Central memory CD8-positive, alpha-beta T cell (primary cell): ENCODE measurements at regions not wholly inside any gene's neighbourhood (a gene's known extent, or its start where the extent isn't known, plus 50 kb on each side); places are given as distances from the start of the nearest gene placed in this dataset.

Source experiments
- ATAC-seq: fragments of 150-1000 bp; cut with Tn5 transposase; replicated peaks from 2 replicates; pipeline ENCODE4 v1.10.0; 2022; ENCODE audit warnings: mild to moderate bottlenecking, moderate FRiP score, moderate number of reproducible peaks; ENCODE audit not compliant: poor library complexity, severe bottlenecking; ENCODE audit errors: extremely low read depth
- DNase-seq, 2 donors: peaks; one replicate each; pipeline ENCODE4 v3.0.0; 2021; ENCODE audit warnings: low spot score in 2 of 2
- H3K27ac Mint-ChIP-seq: one replicate; pipeline ENCODE4 v1.8.0; 2022; ENCODE audit warnings: low read depth, mild to moderate bottlenecking, moderate library complexity, mixed read lengths
- H3K27me3 Mint-ChIP-seq: one replicate; pipeline ENCODE4 v1.8.0; 2022; ENCODE audit warnings: mixed read lengths
- H3K36me3 Mint-ChIP-seq: one replicate; pipeline ENCODE4 v1.8.0; 2022; ENCODE audit warnings: mild to moderate bottlenecking, moderate library complexity, mixed read lengths; ENCODE audit not compliant: insufficient read depth
- H3K4me1 Mint-ChIP-seq: one replicate; pipeline ENCODE4 v1.8.0; 2022; ENCODE audit warnings: mixed read lengths
- H3K4me3 Mint-ChIP-seq: one replicate; pipeline ENCODE4 v1.8.0; 2022; ENCODE audit warnings: mild to moderate bottlenecking, moderate library complexity, mixed read lengths
- H3K9me3 Mint-ChIP-seq: one replicate; pipeline ENCODE4 v1.8.0; 2022; ENCODE audit warnings: mixed read lengths

- Mint-ChIP-seq H3K4me1 (peaks cover 45% of the 10 kb centered on the region), H3K27ac (peak overlapping the region; percentile 88), H3K9me3 (no peaks in the 10 kb centered on the region), H3K36me3 (peaks cover 12% of the 10 kb centered on the region), H3K4me3 (peak overlapping the region; percentile 60), H3K27me3 (no peaks in the 10 kb centered on the region)
- DNase-seq (no peak), ATAC-seq (no peak)
These were observed 222.6 kb downstream of the BCAS1 start for GRCh38 chr20:53847837-53848170.

- H3K27ac Mint-ChIP-seq: peak overlapping the region; percentile 88
- H3K36me3 Mint-ChIP-seq: peaks cover 16% of the 10 kb centered on the region
- no peaks in the 10 kb centered on the region for H3K27me3 Mint-ChIP-seq
- DNase-seq (no peak), ATAC-seq (no peak)
- H3K9me3 Mint-ChIP-seq: no peaks in the 10 kb centered on the region
- H3K4me1 Mint-ChIP-seq: peaks cover 50% of the 10 kb centered on the region
- peak overlapping the region; percentile 60 for H3K4me3 Mint-ChIP-seq
These were observed 223.1 kb downstream of the BCAS1 start for GRCh38 chr20:53847139-53847836.

- peak overlapping the region; percentile 88 for H3K27ac Mint-ChIP-seq
- H3K27me3 Mint-ChIP-seq: no peaks in the 10 kb centered on the region
- H3K36me3 Mint-ChIP-seq: peaks cover 15% of the 10 kb centered on the region
- no peak for ATAC-seq
- peak overlapping the region; percentile 60 for H3K4me3 Mint-ChIP-seq
- no peak for DNase-seq
- peaks cover 56% of the 10 kb centered on the region for H3K4me1 Mint-ChIP-seq
- no peaks in the 10 kb centered on the region for H3K9me3 Mint-ChIP-seq
These were observed 223.8 kb downstream of the BCAS1 start for GRCh38 chr20:53846640-53847039.

DNA sequence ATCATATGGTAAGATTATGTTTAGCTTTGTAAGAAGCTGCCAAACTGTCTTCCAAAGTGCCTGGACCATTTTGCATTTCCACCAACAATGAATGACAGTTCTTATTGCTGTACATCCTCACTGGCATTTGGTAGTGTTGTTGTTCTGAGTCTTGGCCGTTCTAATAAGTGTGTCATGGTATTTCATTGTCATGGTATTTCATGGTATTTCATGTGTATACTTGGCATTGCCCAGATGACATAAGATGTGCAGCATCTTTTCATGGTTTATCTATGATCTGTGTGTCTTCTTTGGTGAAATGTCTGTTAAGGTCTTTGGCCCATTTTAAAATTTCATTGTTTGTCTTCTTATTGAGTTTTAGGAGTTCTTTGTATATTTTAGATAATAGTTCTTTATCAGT, 224.4 kb downstream of the BCAS1 start:
- DNase-seq (no peak), ATAC-seq (no peak)
- Mint-ChIP-seq H3K27me3 (no peaks in the 10 kb centered on the region), H3K27ac (peak overlapping the region; percentile 9), H3K9me3 (no peaks in the 10 kb centered on the region), H3K4me1 (peaks cover 59% of the 10 kb centered on the region), H3K36me3 (peaks cover 15% of the 10 kb centered on the region), H3K4me3 (peak overlapping the region; percentile 60)

DNA sequence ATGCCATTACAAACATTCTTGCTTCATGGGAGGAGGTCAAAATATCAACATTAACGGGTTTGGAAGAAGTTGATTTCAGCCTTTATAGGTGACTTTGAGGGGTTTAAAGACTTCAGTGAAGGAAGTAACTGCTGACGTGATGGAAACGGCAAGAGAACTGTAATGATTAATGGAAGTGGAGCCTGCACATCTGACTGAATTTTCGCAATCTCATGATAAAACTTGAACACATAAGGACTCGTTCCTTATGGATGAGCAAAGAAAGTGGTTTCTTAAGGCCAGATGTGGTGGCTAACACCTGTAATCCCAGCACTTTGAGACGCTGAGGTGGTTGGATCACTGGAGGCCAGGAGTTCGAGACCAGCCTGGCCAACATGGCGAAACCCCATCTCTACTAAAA, 226.1 kb downstream of the BCAS1 start:
- H3K27ac Mint-ChIP-seq: no peak overlapping the region
- no peak overlapping the region for H3K4me3 Mint-ChIP-seq
- H3K36me3 Mint-ChIP-seq: peaks cover 14% of the 10 kb centered on the region
- no peaks in the 10 kb centered on the region for H3K27me3 Mint-ChIP-seq
- H3K9me3 Mint-ChIP-seq: no peaks in the 10 kb centered on the region
- ATAC-seq: no peak
- peaks cover 74% of the 10 kb centered on the region for H3K4me1 Mint-ChIP-seq
- no peak for DNase-seq

GRCh38 chr20:53843645-53844044, 226.7 kb downstream of the BCAS1 start:
- Mint-ChIP-seq H3K9me3 (no peaks in the 10 kb centered on the region), H3K4me3 (no peak overlapping the region), H3K36me3 (peaks cover 16% of the 10 kb centered on the region), H3K27me3 (no peaks in the 10 kb centered on the region), H3K4me1 (peaks cover 77% of the 10 kb centered on the region), H3K27ac (peak overlapping the region; percentile 94)
- no peak for ATAC-seq
- DNase-seq: no peak

- Mint-ChIP-seq H3K4me3 (peak overlapping the region; percentile 63), H3K4me1 (peaks cover 71% of the 10 kb centered on the region), H3K36me3 (peaks cover 14% of the 10 kb centered on the region), H3K9me3 (no peaks in the 10 kb centered on the region), H3K27ac (peak overlapping the region; percentile 94), H3K27me3 (no peaks in the 10 kb centered on the region)
- ATAC-seq (peak; percentile 72), DNase-seq (peak in 1 of 2 donors; percentile 50)
These were observed 227.9 kb downstream of the BCAS1 start for GRCh38 chr20:53842301-53843099.

DNA sequence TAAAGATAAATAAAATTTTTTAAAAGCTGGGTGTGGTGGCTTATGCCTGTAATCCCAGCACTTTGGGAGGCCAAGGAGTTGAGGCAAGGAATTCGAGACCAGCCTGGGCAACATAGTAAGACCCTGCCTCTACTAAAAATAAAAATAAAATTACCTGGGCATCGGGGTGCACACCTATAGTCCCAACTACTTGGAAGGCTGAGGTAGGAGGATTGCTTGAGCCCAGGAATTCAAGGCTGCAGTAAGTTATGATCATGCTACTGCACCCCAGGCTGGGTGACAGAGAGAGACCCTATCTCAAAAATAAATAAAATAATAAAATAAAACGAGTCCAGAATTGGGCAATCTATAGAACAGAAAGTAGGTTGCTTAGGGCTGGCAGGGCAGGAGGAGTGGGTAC, 228.7 kb downstream of the BCAS1 start:
- Mint-ChIP-seq H3K36me3 (peaks cover 14% of the 10 kb centered on the region), H3K4me3 (no peak overlapping the region), H3K4me1 (peaks cover 71% of the 10 kb centered on the region), H3K9me3 (no peaks in the 10 kb centered on the region), H3K27me3 (no peaks in the 10 kb centered on the region), H3K27ac (peak overlapping the region; percentile 94)
- ATAC-seq (no peak), DNase-seq (no peak)

- Mint-ChIP-seq H3K4me3 (no peak overlapping the region), H3K9me3 (no peaks in the 10 kb centered on the region), H3K27ac (peak overlapping the region; percentile 100), H3K27me3 (no peaks in the 10 kb centered on the region), H3K4me1 (peaks cover 64% of the 10 kb centered on the region), H3K36me3 (peaks cover 14% of the 10 kb centered on the region)
- no peak for ATAC-seq
- DNase-seq: no peak
These were observed 229.9 kb downstream of the BCAS1 start for GRCh38 chr20:53840532-53840931.

DNA sequence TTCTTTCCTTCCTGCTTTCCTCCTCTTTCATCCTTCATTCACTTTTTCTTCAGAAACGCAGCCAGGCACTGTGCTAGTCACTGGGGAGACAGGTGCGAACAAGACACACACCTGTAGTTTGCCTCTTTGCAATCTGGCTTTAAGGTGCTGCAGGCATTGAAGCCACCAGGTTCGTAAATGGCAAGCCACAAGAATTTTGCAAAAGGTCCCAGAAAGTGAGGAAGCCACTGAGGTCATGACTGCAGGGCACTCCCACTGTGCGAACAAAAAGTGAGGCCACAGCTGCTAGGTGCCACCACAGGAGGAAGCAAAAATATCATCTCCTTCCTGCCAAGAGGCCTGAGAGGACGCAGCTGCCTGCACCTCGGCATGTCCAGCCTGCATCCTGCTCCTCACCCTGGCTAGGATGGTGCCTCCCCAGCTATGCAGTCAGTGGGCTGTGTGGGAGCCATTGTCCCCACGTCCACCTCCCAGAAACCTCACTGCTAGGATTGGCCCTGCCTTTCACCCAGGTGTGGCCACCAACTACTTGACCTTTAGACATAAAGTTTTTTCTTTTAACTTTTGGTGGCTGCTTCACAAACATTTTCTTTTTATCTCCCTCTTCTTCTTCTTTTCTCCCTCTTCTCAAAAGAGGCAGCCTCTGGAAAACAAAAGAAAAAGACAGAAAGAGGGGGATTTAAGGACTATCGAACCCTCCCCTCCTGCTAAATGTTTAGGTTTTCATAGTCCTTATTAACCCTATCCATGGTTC, 230.8 kb downstream of the BCAS1 start:
- DNase-seq (peak; percentile 40 to 76), ATAC-seq (peak; percentile 47)
- Mint-ChIP-seq H3K9me3 (no peaks in the 10 kb centered on the region), H3K4me1 (peaks cover 66% of the 10 kb centered on the region), H3K27me3 (no peaks in the 10 kb centered on the region), H3K36me3 (peaks cover 18% of the 10 kb centered on the region), H3K27ac (peak overlapping the region; percentile 100), H3K4me3 (peak overlapping the region; percentile 63)

- H3K4me3 Mint-ChIP-seq: no peak overlapping the region
These were observed 232.0 kb downstream of the BCAS1 start for GRCh38 chr20:53838311-53838868.

DNA sequence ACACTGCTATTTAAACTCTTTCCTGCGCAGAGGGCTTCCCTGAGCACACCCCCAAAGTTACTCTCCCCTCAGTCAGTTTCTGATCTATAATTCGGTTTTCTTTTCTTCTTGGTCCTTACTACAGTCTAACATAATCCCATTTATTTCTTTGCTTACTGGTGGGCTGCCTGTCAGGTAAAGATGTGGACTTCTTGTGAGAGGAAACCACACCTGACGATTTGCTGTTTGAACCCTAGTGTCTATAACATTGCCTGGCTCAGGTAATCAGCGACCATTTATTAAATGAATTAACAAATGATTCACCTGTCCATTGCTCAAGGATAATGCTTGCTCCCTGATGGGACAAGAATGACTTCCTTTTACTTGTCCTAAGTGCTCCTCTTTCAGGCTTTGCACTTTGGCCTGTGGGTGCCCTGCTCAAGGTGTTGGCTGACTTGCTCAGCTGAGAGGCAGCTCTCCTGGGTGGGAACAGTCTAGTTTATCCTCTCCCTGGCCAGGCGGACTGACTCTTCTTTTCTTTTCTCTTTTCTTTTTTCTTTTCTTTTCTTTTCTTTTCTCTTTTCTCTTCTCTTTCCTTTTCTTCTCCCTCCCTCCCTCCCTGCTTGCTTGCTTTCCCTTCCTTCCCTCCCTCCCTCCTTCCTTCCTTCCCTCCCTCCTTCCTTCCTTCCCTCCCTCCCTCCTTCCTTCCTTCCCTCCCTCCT, 233.1 kb downstream of the BCAS1 start:
- Mint-ChIP-seq H3K4me3 (peak overlapping the region; percentile 48), H3K27ac (peak overlapping the region; percentile 100)
- no peak for ATAC-seq

More at GRCh38 chr20:53838311-53838868, 232.0 kb downstream of the BCAS1 start:
- H3K27ac Mint-ChIP-seq: peak overlapping the region; percentile 100
- no peak for ATAC-seq
- H3K9me3 Mint-ChIP-seq: no peaks in the 10 kb centered on the region
- peaks cover 58% of the 10 kb centered on the region for H3K4me1 Mint-ChIP-seq
- no peaks in the 10 kb centered on the region for H3K27me3 Mint-ChIP-seq
- no peak for DNase-seq
- peaks cover 16% of the 10 kb centered on the region for H3K36me3 Mint-ChIP-seq

More for the DNA sequence above, 233.1 kb downstream of the BCAS1 start:
- Mint-ChIP-seq H3K4me1 (peaks cover 54% of the 10 kb centered on the region), H3K27me3 (no peaks in the 10 kb centered on the region), H3K36me3 (peaks cover 11% of the 10 kb centered on the region), H3K9me3 (no peaks in the 10 kb centered on the region)
- no peak for DNase-seq
